ENCODE measurements at regions not wholly inside any gene's neighbourhood (a gene's known extent, or its start where the extent isn't known, plus 50 kb on each side); places are given as distances from the start of the nearest gene placed in this dataset.
"Not testable (repeated sequence)": the region's sequence is repeated elsewhere in the genome, so short reads cannot be mapped to it uniquely, and the experiment has no call there.

DNA sequence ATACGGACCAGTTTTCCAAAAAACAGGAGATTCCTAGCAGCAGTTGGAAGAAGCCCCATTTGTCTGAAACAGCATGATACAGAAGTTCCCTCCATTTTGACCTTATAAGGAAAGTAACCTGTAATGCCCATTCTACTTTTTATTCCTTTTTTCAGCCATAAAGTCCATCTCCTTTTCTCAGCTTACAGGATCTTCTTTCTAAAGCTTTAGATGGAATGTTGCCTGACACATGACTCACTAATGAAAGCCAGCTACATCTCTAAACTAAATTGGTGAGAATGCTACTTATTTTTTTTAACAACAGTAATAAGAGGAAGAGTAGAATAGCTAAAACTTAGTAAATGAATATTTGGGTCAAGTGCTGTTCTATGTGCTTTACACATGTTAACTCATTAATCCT is 234.1 kb downstream of the CDH26 start:
- Histone ChIP-seq H3K4me3 (ENCODE audit: low read length) (no peak overlapping the region), H3K36me3 (ENCODE audit: control insufficient read depth, insufficient read depth, low read length) (no peaks in the 10 kb centered on the region), H3K27ac (ENCODE audit: low read length) (no peak overlapping the region), H3K4me1 (ENCODE audit: control insufficient read depth, insufficient read depth, low read length) (no peaks in the 10 kb centered on the region), H3K27me3 (ENCODE audit: control insufficient read depth, insufficient read depth, low read length) (no peaks in the 10 kb centered on the region), H3K9me3 (ENCODE audit: control insufficient read depth, insufficient read depth, low read length) (no peaks in the 10 kb centered on the region)
- WGBS (ENCODE audit: insufficient coverage, insufficient read length), result no CpG with 5 or more reads among the region's 1 CpG
- no peak for DNase-seq (ENCODE audit: low read depth, low spot score)

GRCh38 chr20:60199132-60199531 is 240.9 kb downstream of the CDH26 start:
- not testable (repeated sequence) for DNase-seq (ENCODE audit: low read depth, low spot score); H3K4me3 ChIP-seq (ENCODE audit: low read length); H3K36me3 ChIP-seq (ENCODE audit: control insufficient read depth, insufficient read depth, low read length); H3K4me1 ChIP-seq (ENCODE audit: control insufficient read depth, insufficient read depth, low read length); H3K27ac ChIP-seq (ENCODE audit: low read length); H3K27me3 ChIP-seq (ENCODE audit: control insufficient read depth, insufficient read depth, low read length); H3K9me3 ChIP-seq (ENCODE audit: control insufficient read depth, insufficient read depth, low read length)
- no CpG with 5 or more reads among the region's 3 CpGs for WGBS (ENCODE audit: insufficient coverage, insufficient read length)

- Histone ChIP-seq H3K9me3 (ENCODE audit: control insufficient read depth, insufficient read depth, low read length) (no peaks in the 10 kb centered on the region), H3K4me1 (ENCODE audit: control insufficient read depth, insufficient read depth, low read length) (no peaks in the 10 kb centered on the region), H3K27me3 (ENCODE audit: control insufficient read depth, insufficient read depth, low read length) (no peaks in the 10 kb centered on the region), H3K27ac (ENCODE audit: low read length) (no peak overlapping the region), H3K36me3 (ENCODE audit: control insufficient read depth, insufficient read depth, low read length) (no peaks in the 10 kb centered on the region), H3K4me3 (ENCODE audit: low read length) (no peak overlapping the region)
- no CpG with 5 or more reads among the region's 2 CpGs for WGBS (ENCODE audit: insufficient coverage, insufficient read length)
- DNase-seq (ENCODE audit: low read depth, low spot score), result no peak
These were observed 241.6 kb downstream of the CDH26 start for GRCh38 chr20:60199866-60200265.

- no CpG with 5 or more reads among the region's 16 CpGs for WGBS (ENCODE audit: insufficient coverage, insufficient read length)
- Histone ChIP-seq H3K27ac (ENCODE audit: low read length) (no peak overlapping the region), H3K36me3 (ENCODE audit: control insufficient read depth, insufficient read depth, low read length) (no peaks in the 10 kb centered on the region)
These were observed 242.2 kb downstream of the CDH26 start for GRCh38 chr20:60200305-60200918.

GRCh38 chr20:60201198-60201835 is 243.1 kb downstream of the CDH26 start:
- Histone ChIP-seq H3K36me3 (ENCODE audit: control insufficient read depth, insufficient read depth, low read length) (no peaks in the 10 kb centered on the region), H3K9me3 (ENCODE audit: control insufficient read depth, insufficient read depth, low read length) (no peaks in the 10 kb centered on the region), H3K27ac (ENCODE audit: low read length) (no peak overlapping the region), H3K27me3 (ENCODE audit: control insufficient read depth, insufficient read depth, low read length) (no peaks in the 10 kb centered on the region), H3K4me1 (ENCODE audit: control insufficient read depth, insufficient read depth, low read length) (no peaks in the 10 kb centered on the region), H3K4me3 (ENCODE audit: low read length) (no peak overlapping the region)
- WGBS (ENCODE audit: insufficient coverage, insufficient read length), result no CpG with 5 or more reads among the region's 2 CpGs
- DNase-seq (ENCODE audit: low read depth, low spot score), result no peak

More at GRCh38 chr20:60200305-60200918, 242.2 kb downstream of the CDH26 start:
- no peaks in the 10 kb centered on the region for H3K27me3 ChIP-seq (ENCODE audit: control insufficient read depth, insufficient read depth, low read length)
- no peaks in the 10 kb centered on the region for H3K4me1 ChIP-seq (ENCODE audit: control insufficient read depth, insufficient read depth, low read length)
- H3K4me3 ChIP-seq (ENCODE audit: low read length), result no peak overlapping the region
- DNase-seq (ENCODE audit: low read depth, low spot score), result no peak
- no peaks in the 10 kb centered on the region for H3K9me3 ChIP-seq (ENCODE audit: control insufficient read depth, insufficient read depth, low read length)

- H3K9me3 ChIP-seq (ENCODE audit: control insufficient read depth, insufficient read depth, low read length), result no peaks in the 10 kb centered on the region
- no peak for DNase-seq (ENCODE audit: low read depth, low spot score)
- no CpG with 5 or more reads among the region's 5 CpGs for WGBS (ENCODE audit: insufficient coverage, insufficient read length)
- H3K36me3 ChIP-seq (ENCODE audit: control insufficient read depth, insufficient read depth, low read length), result no peaks in the 10 kb centered on the region
- no peaks in the 10 kb centered on the region for H3K27me3 ChIP-seq (ENCODE audit: control insufficient read depth, insufficient read depth, low read length)
- no peaks in the 10 kb centered on the region for H3K4me1 ChIP-seq (ENCODE audit: control insufficient read depth, insufficient read depth, low read length)
- H3K4me3 ChIP-seq (ENCODE audit: low read length), result no peak overlapping the region
- no peak overlapping the region for H3K27ac ChIP-seq (ENCODE audit: low read length)
These were observed 243.8 kb downstream of the CDH26 start for GRCh38 chr20:60202046-60202445.

GRCh38 chr20:60203451-60203850 is 245.2 kb downstream of the CDH26 start:
- Histone ChIP-seq H3K4me1 (ENCODE audit: control insufficient read depth, insufficient read depth, low read length) (no peaks in the 10 kb centered on the region), H3K27ac (ENCODE audit: low read length) (no peak overlapping the region), H3K27me3 (ENCODE audit: control insufficient read depth, insufficient read depth, low read length) (no peaks in the 10 kb centered on the region), H3K4me3 (ENCODE audit: low read length) (no peak overlapping the region), H3K36me3 (ENCODE audit: control insufficient read depth, insufficient read depth, low read length) (no peaks in the 10 kb centered on the region), H3K9me3 (ENCODE audit: control insufficient read depth, insufficient read depth, low read length) (no peaks in the 10 kb centered on the region)
- no CpG with 5 or more reads among the region's 6 CpGs for WGBS (ENCODE audit: insufficient coverage, insufficient read length)
- no peak for DNase-seq (ENCODE audit: low read depth, low spot score)

GRCh38 chr20:60204601-60205000 is 246.4 kb downstream of the CDH26 start:
- Histone ChIP-seq H3K36me3 (ENCODE audit: control insufficient read depth, insufficient read depth, low read length) (no peaks in the 10 kb centered on the region), H3K4me3 (ENCODE audit: low read length) (no peak overlapping the region), H3K9me3 (ENCODE audit: control insufficient read depth, insufficient read depth, low read length) (no peaks in the 10 kb centered on the region), H3K27me3 (ENCODE audit: control insufficient read depth, insufficient read depth, low read length) (no peaks in the 10 kb centered on the region), H3K4me1 (ENCODE audit: control insufficient read depth, insufficient read depth, low read length) (no peaks in the 10 kb centered on the region), H3K27ac (ENCODE audit: low read length) (no peak overlapping the region)
- WGBS (ENCODE audit: insufficient coverage, insufficient read length), result no CpG with 5 or more reads among the region's 4 CpGs
- no peak for DNase-seq (ENCODE audit: low read depth, low spot score)

GRCh38 chr20:60206259-60206658 is 248.0 kb downstream of the CDH26 start:
- H3K9me3 ChIP-seq (ENCODE audit: control insufficient read depth, insufficient read depth, low read length), result no peaks in the 10 kb centered on the region
- WGBS (ENCODE audit: insufficient coverage, insufficient read length), result no CpG with 5 or more reads among the region's 3 CpGs
- no peak overlapping the region for H3K27ac ChIP-seq (ENCODE audit: low read length)
- H3K27me3 ChIP-seq (ENCODE audit: control insufficient read depth, insufficient read depth, low read length), result no peaks in the 10 kb centered on the region
- H3K4me1 ChIP-seq (ENCODE audit: control insufficient read depth, insufficient read depth, low read length), result no peaks in the 10 kb centered on the region
- no peak overlapping the region for H3K4me3 ChIP-seq (ENCODE audit: low read length)
- no peaks in the 10 kb centered on the region for H3K36me3 ChIP-seq (ENCODE audit: control insufficient read depth, insufficient read depth, low read length)
- peak; percentile 27 for DNase-seq (ENCODE audit: low read depth, low spot score)

DNA sequence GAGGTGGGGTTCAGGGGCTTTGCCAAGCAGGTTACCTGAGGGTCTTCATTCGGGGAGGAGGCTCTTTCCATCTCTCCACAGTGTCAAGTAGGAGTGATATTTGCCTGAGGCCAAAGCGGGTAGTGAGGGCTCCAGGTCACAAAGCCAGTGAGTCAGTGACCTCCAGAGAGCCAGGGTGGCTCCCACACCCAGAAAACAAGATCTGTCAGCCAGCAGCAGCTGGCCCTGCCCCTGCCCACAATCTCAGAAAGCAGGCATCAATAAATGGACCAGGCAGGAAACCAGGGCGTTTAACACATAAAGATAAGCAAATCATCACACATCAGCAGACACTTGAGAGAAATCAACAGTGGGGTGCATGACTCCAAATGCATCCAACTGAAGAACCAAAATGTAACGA is 250.8 kb downstream of the CDH26 start:
- no peaks in the 10 kb centered on the region for H3K27me3 ChIP-seq (ENCODE audit: control insufficient read depth, insufficient read depth, low read length)
- H3K4me3 ChIP-seq (ENCODE audit: low read length), result no peak overlapping the region
- no CpG with 5 or more reads among the region's 4 CpGs for WGBS (ENCODE audit: insufficient coverage, insufficient read length)
- no peaks in the 10 kb centered on the region for H3K9me3 ChIP-seq (ENCODE audit: control insufficient read depth, insufficient read depth, low read length)
- no peak overlapping the region for H3K27ac ChIP-seq (ENCODE audit: low read length)
- no peak for DNase-seq (ENCODE audit: low read depth, low spot score)
- no peaks in the 10 kb centered on the region for H3K36me3 ChIP-seq (ENCODE audit: control insufficient read depth, insufficient read depth, low read length)
- no peaks in the 10 kb centered on the region for H3K4me1 ChIP-seq (ENCODE audit: control insufficient read depth, insufficient read depth, low read length)
